ENCODE measurements at regions not wholly inside any gene's neighbourhood (a gene's known extent, or its start where the extent isn't known, plus 50 kb on each side); places are given as distances from the start of the nearest gene placed in this dataset.

- Histone ChIP-seq H3K4me2 (ENCODE audit: insufficient read depth, low read length) (no peak overlapping the region), H3K9ac (ENCODE audit: low read depth, low read length) (no peak overlapping the region), H2AFZ (ENCODE audit: low read depth, low read length) (no peak overlapping the region), H3K27ac (ENCODE audit: low read length) (no peak overlapping the region), H3K4me1 (ENCODE audit: insufficient read depth, low read length) (no peaks in the 10 kb centered on the region), H3K9me3 (ENCODE audit: insufficient read depth, low read length, severe bottlenecking) (no peaks in the 10 kb centered on the region), H3K4me3 (ENCODE audit: low read depth in 1 of 2, low read length in 2 of 2) (no peak overlapping the region), H4K20me1 (ENCODE audit: insufficient read depth, low read length) (no peaks in the 10 kb centered on the region), H3K79me2 (ENCODE audit: insufficient read depth, low read length) (no peaks in the 10 kb centered on the region), H3K27me3 (ENCODE audit: insufficient read depth, low read length, poor library complexity) (peaks cover 7% of the 10 kb centered on the region), H3K36me3 (ENCODE audit: insufficient read depth, low read length) (no peaks in the 10 kb centered on the region)
- no peak for ATAC-seq (ENCODE audit: insufficient read depth, low read depth)
- DNase-seq: no peak
- no peak for TF ChIP-seq EZH2 (IDR thresholded peaks at IDR 0.05; ENCODE audit: borderline replicate concordance, low read depth, low read length, severe bottlenecking)
Observed at GRCh38 chr5:136891175-136891972, 526.0 kb upstream of the TRPC7 start.

GRCh38 chr5:136890431-136891148 lies 525.2 kb upstream of the TRPC7 start:
- DNase-seq: no peak
- peaks cover 7% of the 10 kb centered on the region for H3K27me3 ChIP-seq (ENCODE audit: insufficient read depth, low read length, poor library complexity)
- ATAC-seq (ENCODE audit: insufficient read depth, low read depth): no peak

GRCh38 chr5:136886608-136887007 lies 521.3 kb upstream of the TRPC7 start:
- no peak overlapping the region for H3K4me2 ChIP-seq (ENCODE audit: insufficient read depth, low read length)
- no peak overlapping the region for H3K9ac ChIP-seq (ENCODE audit: low read depth, low read length)
- TF ChIP-seq CTCF (IDR thresholded peaks at IDR 0.05; ENCODE audit: borderline replicate concordance, extremely low read depth, low read length, poor library complexity, severe bottlenecking) (no peak), EZH2 (IDR thresholded peaks at IDR 0.05; ENCODE audit: borderline replicate concordance, low read depth, low read length, severe bottlenecking) (no peak)
- ATAC-seq (ENCODE audit: insufficient read depth, low read depth): no peak
- no peaks in the 10 kb centered on the region for H3K36me3 ChIP-seq (ENCODE audit: insufficient read depth, low read length)
- peaks cover 7% of the 10 kb centered on the region for H3K27me3 ChIP-seq (ENCODE audit: insufficient read depth, low read length, poor library complexity)
- H3K4me1 ChIP-seq (ENCODE audit: insufficient read depth, low read length): no peaks in the 10 kb centered on the region
- H3K27ac ChIP-seq (ENCODE audit: low read length): no peak overlapping the region
- no peaks in the 10 kb centered on the region for H4K20me1 ChIP-seq (ENCODE audit: insufficient read depth, low read length)
- H3K79me2 ChIP-seq (ENCODE audit: insufficient read depth, low read length): no peaks in the 10 kb centered on the region
- H3K9me3 ChIP-seq (ENCODE audit: insufficient read depth, low read length, severe bottlenecking): peaks cover 4% of the 10 kb centered on the region
- no peak for DNase-seq
- H2AFZ ChIP-seq (ENCODE audit: low read depth, low read length): no peak overlapping the region
- H3K4me3 ChIP-seq (ENCODE audit: low read depth in 1 of 2, low read length in 2 of 2): no peak overlapping the region

More at GRCh38 chr5:136890431-136891148, 525.2 kb upstream of the TRPC7 start:
- Histone ChIP-seq H3K36me3 (ENCODE audit: insufficient read depth, low read length) (no peaks in the 10 kb centered on the region), H3K9me3 (ENCODE audit: insufficient read depth, low read length, severe bottlenecking) (no peaks in the 10 kb centered on the region), H3K27ac (ENCODE audit: low read length) (no peak overlapping the region), H4K20me1 (ENCODE audit: insufficient read depth, low read length) (no peaks in the 10 kb centered on the region), H3K4me1 (ENCODE audit: insufficient read depth, low read length) (no peaks in the 10 kb centered on the region), H3K4me2 (ENCODE audit: insufficient read depth, low read length) (no peak overlapping the region), H2AFZ (ENCODE audit: low read depth, low read length) (no peak overlapping the region), H3K4me3 (ENCODE audit: low read depth in 1 of 2, low read length in 2 of 2) (no peak overlapping the region), H3K79me2 (ENCODE audit: insufficient read depth, low read length) (no peaks in the 10 kb centered on the region), H3K9ac (ENCODE audit: low read depth, low read length) (no peak overlapping the region)
- TF ChIP-seq CTCF (IDR thresholded peaks at IDR 0.05; ENCODE audit: borderline replicate concordance, extremely low read depth, low read length, poor library complexity, severe bottlenecking): no peak
- no peak for TF ChIP-seq EZH2 (IDR thresholded peaks at IDR 0.05; ENCODE audit: borderline replicate concordance, low read depth, low read length, severe bottlenecking)

GRCh38 chr5:136864960-136865359 lies 499.6 kb upstream of the TRPC7 start:
- Histone ChIP-seq H3K79me2 (ENCODE audit: insufficient read depth, low read length) (no peaks in the 10 kb centered on the region), H3K4me2 (ENCODE audit: insufficient read depth, low read length) (no peak overlapping the region), H3K4me1 (ENCODE audit: insufficient read depth, low read length) (no peaks in the 10 kb centered on the region), H3K27ac (ENCODE audit: low read length) (no peak overlapping the region), H3K4me3 (ENCODE audit: low read depth in 1 of 2, low read length in 2 of 2) (no peak overlapping the region), H3K9ac (ENCODE audit: low read depth, low read length) (no peak overlapping the region), H3K9me3 (ENCODE audit: insufficient read depth, low read length, severe bottlenecking) (no peaks in the 10 kb centered on the region), H4K20me1 (ENCODE audit: insufficient read depth, low read length) (no peaks in the 10 kb centered on the region), H2AFZ (ENCODE audit: low read depth, low read length) (no peak overlapping the region), H3K27me3 (ENCODE audit: insufficient read depth, low read length, poor library complexity) (peaks cover 3% of the 10 kb centered on the region), H3K36me3 (ENCODE audit: insufficient read depth, low read length) (no peaks in the 10 kb centered on the region)
- ATAC-seq (ENCODE audit: insufficient read depth, low read depth): no peak
- TF ChIP-seq CTCF (IDR thresholded peaks at IDR 0.05; ENCODE audit: borderline replicate concordance, extremely low read depth, low read length, poor library complexity, severe bottlenecking) (no peak), EZH2 (IDR thresholded peaks at IDR 0.05; ENCODE audit: borderline replicate concordance, low read depth, low read length, severe bottlenecking) (no peak)
- no peak for DNase-seq

All from DND-41 (cell line).